Caco-2 (cell line): ENCODE measurements at regions not wholly inside any gene's neighbourhood (a gene's known extent, or its start where the extent isn't known, plus 50 kb on each side); places are given as distances from the start of the nearest gene placed in this dataset.

Source experiments
- BruUV-seq: library from RNA; stranded (reverse); fragments of 400-500 nt; replicated peaks from 2 replicates; lab custom pipeline; 2021; lab: Mats Ljungman, UMichigan
- CTCF ChIA-PET: fragments of 300-600 bp; sonication (Branson Sonifier 250); formaldehyde crosslinking; loops from one replicate; lab custom pipeline; 2022; ENCODE audit warnings: antibody characterized with exemption; lab: Charles Lee
- POLR2A ChIA-PET: fragments of 300-600 bp; sonication (Branson Sonifier 250); formaldehyde crosslinking; loops from one replicate; lab custom pipeline; 2022; ENCODE audit warnings: antibody characterized with exemption; lab: Charles Lee
- DNase-seq, 2 experiments: peaks; one replicate each; pipeline versions ENCODE4 v3.0.0 to v3.0.0-alpha.2; 2020 to 2022
- H3K27me3 ChIP-seq: replicated peaks from 2 replicates; pipeline ENCODE4 v1.6.0; 2011; ENCODE audit warnings: low read length; ENCODE audit not compliant: control insufficient read depth, insufficient read depth
- H3K36me3 ChIP-seq: 2 replicates; pipeline ENCODE4 v1.5.1; 2011; ENCODE audit warnings: low read length; ENCODE audit not compliant: control insufficient read depth, insufficient read depth
- H3K4me1 ChIP-seq: fragments of 250-450 bp; sonication (Bioruptor Pico); 2 replicates; pipeline ENCODE4 v1.5.1; 2020; ENCODE audit warnings: mild to moderate bottlenecking
- H3K4me3 ChIP-seq: 2 replicates; pipeline ENCODE4 v1.5.1; 2011; ENCODE audit warnings: low read depth, mild to moderate bottlenecking, control low read depth, low read length
- H3K9me3 ChIP-seq: fragments of 250-450 bp; sonication (Bioruptor Pico); 2 replicates; pipeline ENCODE4 v1.5.1; 2020; ENCODE audit warnings: mild to moderate bottlenecking, moderate library complexity
- H3K27ac Mint-ChIP-seq: one replicate; pipeline ENCODE4 v1.8.0; 2022; ENCODE audit warnings: mixed read lengths; ENCODE audit not compliant: unreplicated experiment
- H3K27me3 Mint-ChIP-seq: one replicate; pipeline ENCODE4 v1.8.0; 2022; ENCODE audit warnings: mixed read lengths; ENCODE audit not compliant: insufficient read depth, unreplicated experiment
- H3K36me3 Mint-ChIP-seq: one replicate; pipeline ENCODE4 v1.8.0; 2022; ENCODE audit warnings: mild to moderate bottlenecking, mixed read lengths; ENCODE audit not compliant: insufficient read depth, unreplicated experiment
- H3K4me1 Mint-ChIP-seq: one replicate; pipeline ENCODE4 v1.8.0; 2022; ENCODE audit warnings: low read depth, mixed read lengths; ENCODE audit not compliant: unreplicated experiment
- H3K4me3 Mint-ChIP-seq: one replicate; pipeline ENCODE4 v1.8.0; 2022; ENCODE audit warnings: mild to moderate bottlenecking, moderate library complexity, mixed read lengths; ENCODE audit not compliant: unreplicated experiment
- H3K9me3 Mint-ChIP-seq: one replicate; pipeline ENCODE4 v1.8.0; 2022; ENCODE audit warnings: mixed read lengths; ENCODE audit not compliant: unreplicated experiment
- CTCF ChIP-seq, 2 experiments: fragments of 200-600 bp in 1 of 2; IDR thresholded peaks; 1 replicate in 1 of 2; 2 replicates in 1 of 2; pipeline versions ENCODE4 v1.5.1 to v1.8.0; 2011 to 2022; ENCODE audit warnings: antibody characterized with exemption in 1 of 2, control low read depth in 1 of 2, inconsistent platforms in 1 of 2, low read depth in 1 of 2, low read length in 1 of 2, mild to moderate bottlenecking in 1 of 2, moderate library complexity in 1 of 2; ENCODE audit not compliant: insufficient read depth in 1 of 2, severe bottlenecking in 1 of 2, unreplicated experiment in 1 of 2
- intact Hi-C: fragments of 100-400 bp; cut with micrococcal nuclease; formaldehyde crosslinking; loops from one replicate; pipeline ENCODE4 v1.10.0; 2022; ENCODE audit not compliant: unreplicated experiment

DNA sequence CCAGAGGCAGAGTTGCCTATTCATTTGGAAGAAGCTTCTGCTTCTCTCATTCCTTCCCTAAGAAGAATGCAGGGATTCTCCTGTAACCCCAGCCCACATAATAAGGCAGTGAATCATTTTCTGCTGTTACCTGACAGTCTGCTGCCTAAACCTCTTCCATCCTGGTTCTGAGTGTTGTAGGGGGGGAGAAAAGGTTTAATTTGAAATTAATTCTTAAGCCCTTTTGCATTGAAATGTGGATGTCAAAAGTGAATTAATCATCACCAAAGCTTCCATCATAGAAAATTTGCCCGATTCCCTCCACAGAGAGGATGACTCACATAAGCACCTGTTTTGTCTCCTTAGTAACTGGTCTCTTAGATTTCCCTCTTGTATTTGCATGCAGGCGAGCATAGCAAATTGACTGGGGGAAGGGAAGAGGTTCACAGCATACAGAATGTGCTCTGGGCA is 146.7 kb upstream of the FNDC3A start:
- BruUV-seq = no TSS peak
- no peak for DNase-seq

GRCh38 chr13:48829536-48829935 is 146.2 kb upstream of the FNDC3A start:
- no peak for TF ChIP-seq CTCF (IDR thresholded peaks at IDR 0.05; ENCODE audit: insufficient read depth in 1 of 2, low read depth in 1 of 2, low read length in 1 of 2, severe bottlenecking in 1 of 2, unreplicated experiment in 1 of 2)
- no peaks in the 10 kb centered on the region for H3K9me3 Mint-ChIP-seq
- Histone ChIP-seq H3K9me3 (no peaks in the 10 kb centered on the region), H3K36me3 (no peaks in the 10 kb centered on the region), H3K27me3 (no peaks in the 10 kb centered on the region), H3K4me3 (no peak overlapping the region), H3K4me1 (no peaks in the 10 kb centered on the region)
- DNase-seq = no peak
- BruUV-seq = no TSS peak
- POLR2A ChIA-PET = no interaction called here
- CTCF ChIA-PET = no interaction called here
- H3K36me3 Mint-ChIP-seq = no peaks in the 10 kb centered on the region
- H3K27me3 Mint-ChIP-seq = peaks cover 9% of the 10 kb centered on the region
- H3K4me1 Mint-ChIP-seq = no peaks in the 10 kb centered on the region
- no peak overlapping the region for H3K4me3 Mint-ChIP-seq
- no peak overlapping the region for H3K27ac Mint-ChIP-seq
- intact Hi-C loops = no loop called here

More for the DNA sequence above, 146.7 kb upstream of the FNDC3A start:
- Mint-ChIP-seq H3K36me3 (no peaks in the 10 kb centered on the region), H3K27me3 (peaks cover 9% of the 10 kb centered on the region), H3K27ac (no peak overlapping the region), H3K4me3 (no peak overlapping the region), H3K4me1 (no peaks in the 10 kb centered on the region), H3K9me3 (no peaks in the 10 kb centered on the region)
- ChIA-PET CTCF (no interaction called here), POLR2A (no interaction called here)
- TF ChIP-seq CTCF (IDR thresholded peaks at IDR 0.05; ENCODE audit: insufficient read depth in 1 of 2, low read depth in 1 of 2, low read length in 1 of 2, severe bottlenecking in 1 of 2, unreplicated experiment in 1 of 2) = no peak
- intact Hi-C loops = no loop called here
- Histone ChIP-seq H3K9me3 (no peaks in the 10 kb centered on the region), H3K36me3 (no peaks in the 10 kb centered on the region), H3K4me1 (no peaks in the 10 kb centered on the region), H3K4me3 (no peak overlapping the region), H3K27me3 (no peaks in the 10 kb centered on the region)

DNA sequence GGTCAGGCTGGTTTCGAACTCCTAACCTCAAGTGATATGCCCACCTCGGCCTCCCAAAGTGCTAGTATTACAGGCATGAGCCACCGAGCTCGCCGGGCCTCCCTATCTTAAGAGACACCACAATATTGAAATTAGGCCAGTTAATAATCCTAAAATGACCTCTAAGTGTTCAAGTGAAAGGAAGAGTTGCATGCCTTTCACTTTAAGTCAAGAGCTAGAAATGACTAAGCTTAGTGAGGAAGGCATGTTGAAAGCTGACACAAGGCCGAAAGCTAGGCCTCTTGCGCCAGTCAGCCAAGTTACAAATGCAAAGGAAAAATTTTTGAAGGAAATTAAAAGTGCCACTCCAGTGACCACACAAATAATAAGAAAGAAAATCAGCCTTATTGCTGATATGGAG is 144.5 kb upstream of the FNDC3A start:
- TF ChIP-seq CTCF (IDR thresholded peaks at IDR 0.05; ENCODE audit: insufficient read depth in 1 of 2, low read depth in 1 of 2, low read length in 1 of 2, severe bottlenecking in 1 of 2, unreplicated experiment in 1 of 2) = no peak
- Mint-ChIP-seq H3K4me3 (no peak overlapping the region), H3K27me3 (peaks cover 13% of the 10 kb centered on the region), H3K4me1 (no peaks in the 10 kb centered on the region), H3K36me3 (no peaks in the 10 kb centered on the region), H3K9me3 (no peaks in the 10 kb centered on the region), H3K27ac (no peak overlapping the region)
- Histone ChIP-seq H3K4me1 (no peaks in the 10 kb centered on the region), H3K4me3 (no peak overlapping the region), H3K36me3 (no peaks in the 10 kb centered on the region), H3K27me3 (no peaks in the 10 kb centered on the region), H3K9me3 (no peaks in the 10 kb centered on the region)
- POLR2A ChIA-PET = no interaction called here
- CTCF ChIA-PET = no interaction called here
- BruUV-seq = no TSS peak
- intact Hi-C loops = no loop called here
- DNase-seq = no peak
